Brain microvascular endothelial cell (primary cell): ENCODE measurements at regions not wholly inside any gene's neighbourhood (a gene's known extent, or its start where the extent isn't known, plus 50 kb on each side); places are given as distances from the start of the nearest gene placed in this dataset.

ENCODE experiments used
- DNase-seq: peaks from one replicate; pipeline ENCODE4 v3.0.0-alpha.2; 2020
- H3K27ac ChIP-seq: fragments of 250-450 bp; sonication (Bioruptor Pico); 2 replicates; pipeline ENCODE4 v1.5.1; 2020; ENCODE audit warnings: mild to moderate bottlenecking, moderate library complexity
- H3K27me3 ChIP-seq: fragments of 250-450 bp; sonication (Bioruptor Pico); replicated peaks from 2 replicates; pipeline ENCODE4 v1.5.1; 2020; ENCODE audit warnings: mild to moderate bottlenecking
- H3K36me3 ChIP-seq: fragments of 250-450 bp; sonication (Bioruptor Pico); replicated peaks from 2 replicates; pipeline ENCODE4 v1.5.1; 2020; ENCODE audit warnings: mild to moderate bottlenecking
- H3K4me3 ChIP-seq: 2 replicates; pipeline ENCODE4 v1.5.1; 2011; ENCODE audit warnings: low read depth, mild to moderate bottlenecking, control low read depth, low read length, moderate library complexity
- CTCF ChIP-seq: IDR thresholded peaks from 2 replicates; pipeline ENCODE4 v1.5.1; 2011; ENCODE audit warnings: low read depth, mild to moderate bottlenecking, moderate library complexity, low read length, control low read depth, inconsistent platforms; ENCODE audit errors: missing control alignments
- in situ Hi-C: cut with HindIII; loops from 2 replicates; pipeline ENCODE4 v1.10.0; 2017; ENCODE audit warnings: low sequenced_read_pairs, low pct_ligation_motif_present

- no peak for TF ChIP-seq CTCF
- in situ Hi-C loops = no loop called here
- Histone ChIP-seq H3K4me3 (no peak overlapping the region), H3K27ac (no peak overlapping the region), H3K36me3 (no peaks in the 10 kb centered on the region), H3K27me3 (no peaks in the 10 kb centered on the region)
- no peak for DNase-seq
Measured at GRCh38 chr1:36715797-36716196, 233.1 kb upstream of the CSF3R start.

DNA sequence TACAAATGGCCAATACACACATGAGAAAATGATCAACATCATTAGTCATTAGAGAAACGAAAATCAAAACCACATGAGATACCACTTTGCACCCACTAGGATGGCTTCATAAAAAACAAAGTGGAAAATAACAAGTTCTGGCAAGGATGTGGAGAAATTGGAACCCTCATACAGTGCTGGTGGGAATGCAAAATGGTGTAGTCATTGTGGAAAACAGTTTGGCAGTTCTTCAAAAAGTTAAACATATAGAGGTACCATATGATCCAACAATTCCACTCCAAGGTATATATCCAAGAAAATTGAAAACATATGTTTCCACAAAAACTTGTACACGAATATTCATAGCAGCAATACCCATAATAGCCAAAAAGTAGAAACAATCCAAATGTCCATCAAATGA is 231.6 kb upstream of the CSF3R start:
- H3K36me3 ChIP-seq = no peaks in the 10 kb centered on the region
- DNase-seq = no peak
- no peak overlapping the region for H3K4me3 ChIP-seq
- H3K27me3 ChIP-seq = peaks cover 2% of the 10 kb centered on the region
- in situ Hi-C loops = no loop called here
- TF ChIP-seq CTCF = no peak
- no peak overlapping the region for H3K27ac ChIP-seq

- no peak for TF ChIP-seq CTCF
- DNase-seq = no peak
- Histone ChIP-seq H3K27ac (no peak overlapping the region), H3K36me3 (no peaks in the 10 kb centered on the region), H3K4me3 (no peak overlapping the region), H3K27me3 (peaks cover 2% of the 10 kb centered on the region)
- in situ Hi-C loops = no loop called here
Measured at GRCh38 chr1:36711480-36711879, 228.8 kb upstream of the CSF3R start.

- DNase-seq = no peak
- TF ChIP-seq CTCF = no peak
- H3K36me3 ChIP-seq = no peaks in the 10 kb centered on the region
- H3K27ac ChIP-seq = no peak overlapping the region
- H3K27me3 ChIP-seq = peaks cover 2% of the 10 kb centered on the region
- H3K4me3 ChIP-seq = no peak overlapping the region
- in situ Hi-C loops = no loop called here
Measured at GRCh38 chr1:36710951-36711350, 228.2 kb upstream of the CSF3R start.

- in situ Hi-C loops = no loop called here
- no peaks in the 10 kb centered on the region for H3K36me3 ChIP-seq
- H3K27ac ChIP-seq = no peak overlapping the region
- no peak for DNase-seq
- no peak for TF ChIP-seq CTCF
- H3K27me3 ChIP-seq = peaks cover 2% of the 10 kb centered on the region
- H3K4me3 ChIP-seq = no peak overlapping the region
Measured at GRCh38 chr1:36709869-36710481, 227.3 kb upstream of the CSF3R start.

DNA sequence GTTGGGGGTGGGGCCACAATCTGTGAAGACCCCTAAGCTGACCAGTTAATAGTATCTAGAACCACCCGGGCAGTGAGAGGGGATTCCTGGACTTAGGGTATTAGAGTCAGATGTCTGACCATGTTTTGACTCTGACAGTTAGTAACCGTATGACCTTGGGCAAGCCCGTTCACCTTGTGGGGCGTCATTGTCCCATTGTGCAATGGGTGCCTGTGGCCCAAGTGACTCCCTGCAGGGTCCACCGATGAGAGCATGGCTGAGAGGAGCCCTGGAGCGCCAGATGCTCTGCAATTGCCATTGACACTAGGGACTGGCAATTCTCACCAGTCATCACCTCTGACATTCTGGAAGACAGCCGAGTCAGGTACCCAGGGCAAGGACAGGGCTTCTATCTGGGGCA is 225.9 kb upstream of the CSF3R start:
- TF ChIP-seq CTCF = no peak
- in situ Hi-C loops = no loop called here
- no peak for DNase-seq
- Histone ChIP-seq H3K36me3 (no peaks in the 10 kb centered on the region), H3K27ac (no peak overlapping the region), H3K27me3 (peaks cover 2% of the 10 kb centered on the region), H3K4me3 (no peak overlapping the region)
